LNCAP (cell line): ENCODE measurements at regions not wholly inside any gene's neighbourhood (a gene's known extent, or its start where the extent isn't known, plus 50 kb on each side); places are given as distances from the start of the nearest gene placed in this dataset.

Source experiments
- TF ChIP-seq, protein P1 (sequence below): fragments of 450-650 bp; IDR thresholded peaks from 2 replicates; pipeline ENCODE4 v1.5.1; 2017; ENCODE audit warnings: mild to moderate bottlenecking

DNA sequence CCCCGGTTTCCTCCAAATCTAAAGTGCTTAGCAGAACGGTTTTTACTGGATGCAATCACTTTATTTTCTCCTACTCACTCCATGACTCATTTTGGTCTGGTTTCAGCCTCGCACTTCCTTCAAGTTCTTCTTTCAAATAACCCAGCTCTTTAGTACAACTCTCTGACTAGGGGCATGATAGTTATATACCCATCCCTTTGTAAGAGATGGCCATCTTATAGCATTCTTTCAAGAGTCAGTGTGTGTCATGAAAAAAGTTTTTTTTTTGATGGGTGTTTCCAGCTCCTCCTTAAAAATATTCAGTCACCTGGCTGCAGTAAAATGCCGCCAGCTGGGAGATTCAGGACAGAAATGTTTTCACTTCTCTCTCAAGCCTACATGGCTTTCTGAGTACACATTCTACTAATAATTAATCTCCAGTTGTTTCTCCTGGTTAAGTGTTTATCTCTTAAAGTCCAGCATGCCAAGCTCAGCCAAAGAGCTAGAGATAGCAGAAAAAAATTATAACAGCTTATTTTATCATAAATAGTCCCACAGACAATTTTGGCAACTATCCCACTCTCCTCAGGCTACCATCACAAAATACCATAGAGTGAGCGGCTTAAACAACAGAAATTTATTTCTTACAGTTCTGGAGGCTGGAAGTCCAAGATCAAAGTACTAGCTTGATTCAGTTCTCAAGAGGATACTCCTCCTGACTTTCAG is 139.3 kb downstream of the GASK1B start:
- TF ChIP-seq, protein P1, sequence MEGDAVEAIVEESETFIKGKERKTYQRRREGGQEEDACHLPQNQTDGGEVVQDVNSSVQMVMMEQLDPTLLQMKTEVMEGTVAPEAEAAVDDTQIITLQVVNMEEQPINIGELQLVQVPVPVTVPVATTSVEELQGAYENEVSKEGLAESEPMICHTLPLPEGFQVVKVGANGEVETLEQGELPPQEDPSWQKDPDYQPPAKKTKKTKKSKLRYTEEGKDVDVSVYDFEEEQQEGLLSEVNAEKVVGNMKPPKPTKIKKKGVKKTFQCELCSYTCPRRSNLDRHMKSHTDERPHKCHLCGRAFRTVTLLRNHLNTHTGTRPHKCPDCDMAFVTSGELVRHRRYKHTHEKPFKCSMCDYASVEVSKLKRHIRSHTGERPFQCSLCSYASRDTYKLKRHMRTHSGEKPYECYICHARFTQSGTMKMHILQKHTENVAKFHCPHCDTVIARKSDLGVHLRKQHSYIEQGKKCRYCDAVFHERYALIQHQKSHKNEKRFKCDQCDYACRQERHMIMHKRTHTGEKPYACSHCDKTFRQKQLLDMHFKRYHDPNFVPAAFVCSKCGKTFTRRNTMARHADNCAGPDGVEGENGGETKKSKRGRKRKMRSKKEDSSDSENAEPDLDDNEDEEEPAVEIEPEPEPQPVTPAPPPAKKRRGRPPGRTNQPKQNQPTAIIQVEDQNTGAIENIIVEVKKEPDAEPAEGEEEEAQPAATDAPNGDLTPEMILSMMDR: no peak

DNA sequence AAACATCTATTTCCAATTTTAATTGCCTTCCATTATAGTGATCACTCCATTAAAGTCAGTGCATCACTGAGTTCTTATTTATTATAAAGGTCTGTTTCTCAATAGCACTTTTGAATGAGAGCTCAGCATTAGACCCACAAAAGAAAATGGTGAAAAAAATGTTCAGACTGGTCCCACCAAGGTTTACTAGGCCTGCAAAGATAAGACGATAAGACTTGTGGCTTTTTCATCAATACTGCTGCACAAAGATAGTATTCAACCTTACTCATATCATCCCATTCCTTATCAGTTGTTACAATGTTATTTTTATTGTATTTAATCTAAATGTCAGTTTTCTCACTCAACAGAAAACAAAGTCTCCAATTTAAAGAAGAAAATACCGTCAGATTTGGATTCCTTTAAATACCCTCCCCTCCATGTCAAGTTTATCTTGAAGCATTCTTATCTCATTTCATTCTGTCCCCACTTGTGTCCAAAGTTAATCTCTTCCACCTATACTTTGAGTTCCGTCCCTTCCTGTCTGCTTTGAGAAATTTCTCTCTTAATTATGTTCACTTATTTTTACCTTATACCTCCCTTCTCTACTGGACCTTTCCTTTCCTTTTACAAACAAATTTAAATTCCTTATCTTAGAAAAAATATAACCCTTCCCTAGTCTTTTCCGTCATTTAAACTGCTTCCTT is 140.0 kb downstream of the GASK1B start:
- TF ChIP-seq, protein P1: no peak

DNA sequence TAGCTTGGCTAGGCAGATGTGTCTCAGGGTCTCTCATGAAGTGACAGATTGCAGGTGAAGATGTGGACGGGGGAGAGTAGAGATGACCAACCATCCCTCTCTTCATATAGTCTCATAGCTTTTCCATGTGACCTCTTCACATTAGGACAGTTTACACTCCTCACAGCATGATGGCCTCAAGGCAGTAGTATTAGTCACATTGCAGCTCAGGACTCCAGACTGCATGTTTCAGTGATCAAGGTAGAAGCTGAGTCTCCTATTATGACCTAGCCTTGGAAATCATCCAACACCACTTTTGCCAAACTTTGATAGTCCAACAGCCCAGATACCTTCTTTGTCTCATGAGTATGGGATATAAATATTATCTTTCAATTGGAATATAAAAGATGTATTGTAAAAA is 147.7 kb downstream of the GASK1B start:
- TF ChIP-seq, protein P1: no peak

DNA sequence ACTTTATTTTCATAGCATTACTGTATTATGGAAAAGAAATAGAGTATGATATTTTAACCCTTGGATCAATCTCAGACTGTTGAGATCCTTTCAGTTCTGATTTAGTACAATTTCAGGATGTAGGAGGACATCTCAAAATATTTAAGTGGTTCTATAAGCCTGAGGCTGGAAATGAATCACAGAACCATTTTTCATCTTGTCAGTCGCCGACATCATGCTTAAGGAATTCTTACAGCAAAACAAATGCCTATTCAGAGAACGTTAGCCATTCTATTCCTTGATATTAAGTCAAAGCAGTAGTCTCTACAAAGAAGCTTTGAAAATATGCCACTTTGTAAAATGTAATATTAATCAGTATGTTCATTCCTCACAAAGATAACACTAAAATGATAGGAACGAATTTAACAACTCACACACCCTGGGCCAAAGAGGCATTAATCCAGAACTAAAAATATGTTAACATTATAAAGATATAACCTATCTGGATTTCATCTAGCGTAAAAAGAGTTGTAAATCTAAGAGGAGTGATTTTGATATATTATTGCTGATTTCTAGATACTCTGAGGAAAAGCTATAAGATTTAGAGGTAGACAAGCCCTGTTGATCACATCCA is 152.0 kb downstream of the GASK1B start:
- TF ChIP-seq, protein P1: no peak

DNA sequence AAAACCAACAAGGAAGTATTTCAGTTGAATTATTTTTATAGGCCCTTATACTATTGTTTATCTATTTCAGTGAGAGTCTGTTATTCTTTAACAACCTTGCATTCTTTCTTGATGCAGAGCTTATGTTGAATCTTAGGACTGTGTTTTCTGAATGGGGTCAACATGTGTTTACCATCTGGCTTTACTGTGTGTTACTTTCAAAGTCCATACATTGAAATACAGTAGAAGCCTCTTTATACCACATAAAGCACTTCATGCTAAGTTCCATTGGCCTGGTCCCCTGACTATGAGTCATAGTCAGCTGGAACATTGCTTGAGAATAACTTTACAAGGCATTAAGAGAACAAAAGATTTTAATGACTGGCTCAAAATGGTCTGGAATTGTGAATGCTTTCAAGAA is 152.6 kb downstream of the GASK1B start:
- TF ChIP-seq, protein P1: no peak

DNA sequence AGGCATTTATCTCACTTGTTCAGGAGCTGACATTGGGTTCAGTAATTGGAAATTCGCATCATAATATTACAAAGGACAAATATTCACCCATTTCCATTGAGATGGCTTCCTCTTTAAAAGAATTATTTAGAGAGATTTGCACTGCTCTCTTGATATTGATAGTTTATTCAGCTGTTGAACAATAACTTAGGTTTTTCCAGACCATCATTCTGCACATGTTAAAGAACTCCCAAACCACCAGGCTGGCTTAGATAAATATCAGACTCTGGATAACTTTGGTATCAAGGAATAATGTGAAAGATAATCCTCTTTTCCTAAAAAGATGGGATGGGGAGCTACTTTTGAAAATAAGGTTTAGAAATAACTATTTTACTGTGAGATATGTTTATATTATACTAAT is 154.0 kb downstream of the GASK1B start:
- TF ChIP-seq, protein P1: no peak

DNA sequence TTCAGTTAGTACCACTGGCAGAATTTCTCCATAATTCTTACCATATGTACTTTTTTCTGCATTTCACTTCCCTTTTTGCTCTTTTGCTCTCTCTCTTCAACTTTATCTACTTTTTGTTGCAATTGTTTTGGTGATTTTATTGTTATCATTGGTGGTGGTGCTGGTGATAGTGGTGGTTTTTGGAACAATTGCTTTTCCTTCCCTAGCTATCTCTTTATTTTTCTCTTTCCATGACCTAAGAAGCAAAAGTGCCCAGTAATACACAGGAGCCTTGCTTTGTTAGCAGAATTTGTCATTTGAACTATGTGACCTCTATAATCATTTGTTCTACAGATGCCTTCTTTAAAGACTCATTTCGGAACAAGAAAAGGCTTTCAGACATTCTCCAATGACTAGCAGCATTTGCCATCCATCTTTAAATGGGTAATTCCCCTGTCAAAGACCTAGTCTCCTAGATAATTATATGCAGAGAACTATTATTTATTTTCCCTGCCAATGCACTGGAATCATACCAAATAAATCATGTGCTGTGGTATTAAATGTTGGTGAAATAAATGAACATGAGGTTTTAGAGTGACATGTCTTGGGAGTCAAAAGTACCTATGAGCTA is 154.5 kb downstream of the GASK1B start:
- TF ChIP-seq, protein P1: no peak
